KMS-11 (cell line): ENCODE measurements at regions not wholly inside any gene's neighbourhood (a gene's known extent, or its start where the extent isn't known, plus 50 kb on each side); places are given as distances from the start of the nearest gene placed in this dataset.

ENCODE experiments used
- H2AFZ ChIP-seq: fragments of 200-600 bp; sonication (generic); 2 replicates; pipeline ENCODE4 v1.6.1; 2016; ENCODE audit warnings: antibody characterized with exemption, mixed run types, low read depth
- H3K27ac ChIP-seq: fragments of 200-600 bp; sonication (generic); 2 replicates; pipeline ENCODE4 v1.6.1; 2016; ENCODE audit warnings: mild to moderate bottlenecking, mixed run types
- H3K27me3 ChIP-seq: fragments of 200-600 bp; sonication (generic); 2 replicates; pipeline ENCODE4 v1.6.1; 2017; ENCODE audit warnings: mild to moderate bottlenecking, low read depth, mixed run types, moderate library complexity; ENCODE audit not compliant: insufficient read depth
- H3K36me3 ChIP-seq: fragments of 200-600 bp; sonication (generic); 2 replicates; pipeline ENCODE4 v1.6.1; 2017; ENCODE audit warnings: mild to moderate bottlenecking, mixed run types; ENCODE audit not compliant: insufficient read depth
- H3K4me1 ChIP-seq: fragments of 200-600 bp; sonication (generic); 2 replicates; pipeline ENCODE4 v1.6.1; 2016; ENCODE audit warnings: mild to moderate bottlenecking, low read depth, mixed run types; ENCODE audit not compliant: poor library complexity, severe bottlenecking
- H3K4me2 ChIP-seq: fragments of 200-600 bp; sonication (generic); 2 replicates; pipeline ENCODE4 v1.7.0; 2016; ENCODE audit warnings: mild to moderate bottlenecking, mixed run types
- H3K4me3 ChIP-seq: fragments of 200-600 bp; sonication (generic); IDR thresholded peaks from 2 replicates; pipeline ENCODE4 v1.6.1; 2017; ENCODE audit warnings: low read depth, low read length, mixed read lengths; ENCODE audit not compliant: insufficient read depth
- H3K79me2 ChIP-seq: fragments of 200-600 bp; sonication (generic); 2 replicates; pipeline ENCODE4 v1.6.1; 2016; ENCODE audit warnings: low read depth, mixed run types; ENCODE audit not compliant: insufficient read depth
- H3K9ac ChIP-seq: fragments of 200-600 bp; sonication (generic); 2 replicates; pipeline ENCODE4 v1.6.1; 2016; ENCODE audit warnings: mild to moderate bottlenecking, mixed run types
- H4K20me1 ChIP-seq: fragments of 200-600 bp; sonication (generic); 2 replicates; pipeline ENCODE4 v1.6.1; 2016; ENCODE audit warnings: mild to moderate bottlenecking, mixed run types; ENCODE audit not compliant: insufficient read depth
- TF ChIP-seq, protein P1 (sequence below): fragments of 200-600 bp; sonication (generic); conservative IDR thresholded peaks from 2 replicates; pipeline ENCODE4 v1.6.1; 2017; ENCODE audit warnings: low read depth, mild to moderate bottlenecking, antibody characterized with exemption, low read length, moderate library complexity, mixed read lengths

DNA sequence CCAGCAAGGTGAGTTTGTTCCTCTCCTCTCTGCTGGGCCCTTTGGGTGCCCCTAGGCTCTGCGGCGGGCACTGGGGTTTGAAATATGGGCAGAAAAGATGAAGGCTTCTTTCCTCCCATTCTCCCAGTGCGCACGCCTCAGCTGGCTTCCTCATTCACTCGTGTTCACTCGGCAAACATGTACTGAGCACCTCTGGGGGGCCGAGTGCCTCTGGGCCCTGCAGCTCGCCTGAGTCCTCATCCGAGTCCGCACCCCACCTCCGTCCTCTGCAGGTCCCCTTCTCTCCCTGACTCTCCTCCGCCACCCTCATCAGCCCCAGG is 98.5 kb upstream of the RUNX3 start:
- Histone ChIP-seq H3K9ac (no peak overlapping the region), H3K27me3 (no peaks in the 10 kb centered on the region), H3K79me2 (no peaks in the 10 kb centered on the region), H3K4me2 (no peak overlapping the region), H3K4me3 (no peak overlapping the region), H2AFZ (no peak overlapping the region), H3K27ac (no peak overlapping the region), H4K20me1 (no peaks in the 10 kb centered on the region), H3K4me1 (peaks cover 89% of the 10 kb centered on the region), H3K36me3 (no peaks in the 10 kb centered on the region)
- TF ChIP-seq, protein P1, sequence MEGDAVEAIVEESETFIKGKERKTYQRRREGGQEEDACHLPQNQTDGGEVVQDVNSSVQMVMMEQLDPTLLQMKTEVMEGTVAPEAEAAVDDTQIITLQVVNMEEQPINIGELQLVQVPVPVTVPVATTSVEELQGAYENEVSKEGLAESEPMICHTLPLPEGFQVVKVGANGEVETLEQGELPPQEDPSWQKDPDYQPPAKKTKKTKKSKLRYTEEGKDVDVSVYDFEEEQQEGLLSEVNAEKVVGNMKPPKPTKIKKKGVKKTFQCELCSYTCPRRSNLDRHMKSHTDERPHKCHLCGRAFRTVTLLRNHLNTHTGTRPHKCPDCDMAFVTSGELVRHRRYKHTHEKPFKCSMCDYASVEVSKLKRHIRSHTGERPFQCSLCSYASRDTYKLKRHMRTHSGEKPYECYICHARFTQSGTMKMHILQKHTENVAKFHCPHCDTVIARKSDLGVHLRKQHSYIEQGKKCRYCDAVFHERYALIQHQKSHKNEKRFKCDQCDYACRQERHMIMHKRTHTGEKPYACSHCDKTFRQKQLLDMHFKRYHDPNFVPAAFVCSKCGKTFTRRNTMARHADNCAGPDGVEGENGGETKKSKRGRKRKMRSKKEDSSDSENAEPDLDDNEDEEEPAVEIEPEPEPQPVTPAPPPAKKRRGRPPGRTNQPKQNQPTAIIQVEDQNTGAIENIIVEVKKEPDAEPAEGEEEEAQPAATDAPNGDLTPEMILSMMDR: no peak

DNA sequence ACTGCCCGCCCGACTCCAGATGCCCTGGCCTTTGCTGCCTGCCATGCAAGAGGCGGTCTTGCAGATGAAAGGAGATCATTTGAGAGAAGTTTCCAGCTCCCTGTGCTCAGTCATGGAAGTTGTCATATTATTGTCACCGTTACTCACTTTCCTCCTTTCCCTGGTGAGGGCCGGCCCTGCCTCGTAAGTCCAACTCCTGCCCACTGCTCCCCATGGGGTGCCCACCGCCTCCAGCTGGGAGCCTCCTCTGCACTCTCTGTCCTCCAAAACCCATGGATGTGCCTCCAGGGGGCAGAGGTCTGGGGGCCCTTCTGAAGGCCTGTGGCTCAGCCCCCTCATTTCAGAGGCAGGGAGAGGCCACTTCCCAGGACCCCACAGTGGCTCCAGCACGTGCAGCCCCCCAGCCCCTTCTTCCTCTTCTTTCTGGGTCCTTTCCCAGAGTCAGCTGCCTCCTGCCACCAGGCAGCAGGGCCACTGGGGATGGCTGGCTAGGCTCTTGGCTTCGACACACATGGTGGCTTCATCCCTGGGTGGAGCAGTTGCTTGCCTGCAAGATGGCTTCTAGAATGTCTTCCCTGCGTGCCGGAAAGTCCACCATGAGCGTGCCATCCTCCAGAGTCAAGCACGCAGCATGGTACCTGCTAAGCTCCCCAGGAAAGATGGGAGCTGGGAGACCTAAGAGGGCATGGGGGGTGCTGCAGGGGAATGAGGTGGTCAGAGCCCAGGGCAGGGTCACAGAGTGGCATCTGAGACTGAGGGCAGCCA is 97.9 kb upstream of the RUNX3 start:
- Histone ChIP-seq H3K27ac (no peak overlapping the region), H3K27me3 (no peaks in the 10 kb centered on the region), H3K79me2 (no peaks in the 10 kb centered on the region), H3K4me3 (no peak overlapping the region), H4K20me1 (no peaks in the 10 kb centered on the region), H3K9ac (no peak overlapping the region), H3K4me1 (peaks cover 89% of the 10 kb centered on the region), H3K4me2 (no peak overlapping the region), H2AFZ (no peak overlapping the region), H3K36me3 (no peaks in the 10 kb centered on the region)
- TF ChIP-seq, protein P1: no peak

DNA sequence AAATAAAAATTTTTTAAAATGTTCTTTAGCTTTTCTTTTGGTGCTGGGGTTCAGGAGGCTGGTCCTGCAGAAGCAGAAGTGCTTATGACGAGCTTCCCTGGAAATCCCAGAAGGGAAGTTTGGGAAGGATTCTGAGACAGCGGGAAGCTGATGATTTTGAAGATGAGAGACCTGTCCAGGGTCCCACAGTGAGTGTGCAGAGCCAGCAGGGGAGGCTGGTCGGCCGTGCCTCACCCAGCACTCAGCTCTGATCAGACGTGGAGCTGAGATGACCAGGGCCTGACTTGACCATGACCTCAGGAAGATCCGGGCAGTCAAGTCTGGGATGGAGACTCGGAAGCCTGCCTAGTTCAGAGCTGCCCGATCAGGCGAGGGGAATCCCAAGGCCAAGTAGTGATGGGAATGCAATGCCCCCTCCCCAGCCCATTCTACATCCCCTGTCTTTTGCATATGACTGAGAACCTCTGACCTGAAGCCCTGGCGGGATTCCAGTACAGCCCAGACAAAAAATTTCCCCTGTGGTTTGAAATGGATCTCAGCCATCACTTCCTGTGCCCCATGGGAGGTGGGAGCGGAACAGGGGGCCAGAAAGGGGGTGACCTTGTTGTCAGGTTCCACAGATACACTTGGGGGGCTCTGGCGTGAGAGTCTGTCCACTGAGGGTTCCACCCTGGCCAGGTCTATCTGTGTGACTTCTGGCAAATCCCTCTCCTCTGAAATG is 96.8 kb upstream of the RUNX3 start:
- H3K4me3 ChIP-seq: no peak overlapping the region
- H4K20me1 ChIP-seq: no peaks in the 10 kb centered on the region
- no peaks in the 10 kb centered on the region for H3K36me3 ChIP-seq
- peak overlapping the region; percentile 39; the same call in 1 of the 2 replicates for H3K4me2 ChIP-seq
- TF ChIP-seq, protein P1: no peak
- no peak overlapping the region for H3K9ac ChIP-seq
- H3K27ac ChIP-seq: no peak overlapping the region
- no peaks in the 10 kb centered on the region for H3K27me3 ChIP-seq
- peaks cover 89% of the 10 kb centered on the region for H3K4me1 ChIP-seq
- H3K79me2 ChIP-seq: no peaks in the 10 kb centered on the region
- H2AFZ ChIP-seq: no peak overlapping the region; the same call in 1 of the 2 replicates

DNA sequence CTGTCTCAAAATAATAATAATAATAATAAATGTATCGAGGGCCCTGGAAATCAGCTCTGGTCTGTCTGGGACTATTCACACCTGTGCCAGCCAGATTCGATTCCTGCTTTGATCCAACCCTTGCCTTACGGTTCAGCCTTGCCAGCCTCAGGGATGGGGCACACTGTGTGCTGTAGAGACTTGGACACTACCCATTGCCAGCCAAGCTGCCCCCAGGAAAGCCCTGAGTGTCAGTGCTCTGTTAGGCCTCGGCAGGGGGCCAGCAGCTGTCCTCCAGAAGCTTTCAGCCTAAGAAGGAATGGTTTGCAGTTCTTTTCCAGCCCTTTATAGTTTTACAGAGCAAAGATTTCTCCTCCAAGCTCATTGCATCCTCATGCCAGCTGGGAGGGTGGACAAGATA is 96.2 kb upstream of the RUNX3 start:
- no peaks in the 10 kb centered on the region for H3K79me2 ChIP-seq
- H3K4me1 ChIP-seq: peaks cover 89% of the 10 kb centered on the region
- H2AFZ ChIP-seq: no peak overlapping the region
- no peaks in the 10 kb centered on the region for H3K36me3 ChIP-seq
- no peak overlapping the region for H3K9ac ChIP-seq
- H3K4me2 ChIP-seq: peak overlapping the region; percentile 39; the same call in 1 of the 2 replicates
- H3K4me3 ChIP-seq: no peak overlapping the region
- TF ChIP-seq, protein P1: no peak
- no peak overlapping the region for H3K27ac ChIP-seq
- H3K27me3 ChIP-seq: no peaks in the 10 kb centered on the region
- no peaks in the 10 kb centered on the region for H4K20me1 ChIP-seq
